H4 (cell line): ENCODE measurements at regions not wholly inside any gene's neighbourhood (a gene's known extent, or its start where the extent isn't known, plus 50 kb on each side); places are given as distances from the start of the nearest gene placed in this dataset.

Experiments
- DNase-seq: peaks from one replicate; pipeline ENCODE4 v3.0.0-alpha.2; 2015; ENCODE audit warnings: low spot score

GRCh38 chrX:103158317-103158621 lies 56.6 kb upstream of the BEX4 start:
- no peak for DNase-seq

GRCh38 chrX:103157496-103158316 lies 57.2 kb upstream of the BEX4 start:
- DNase-seq: peak; percentile 4

GRCh38 chrX:103155201-103155600 lies 59.7 kb upstream of the BEX4 start:
- no peak for DNase-seq

GRCh38 chrX:103153661-103154060 lies 60.7 kb upstream of the NXF3 start:
- no peak for DNase-seq

- no peak for DNase-seq
These were observed 58.9 kb upstream of the NXF3 start for GRCh38 chrX:103151799-103152198.

GRCh38 chrX:103149652-103150051 lies 56.7 kb upstream of the NXF3 start:
- DNase-seq: no peak

GRCh38 chrX:103148075-103148474 lies 55.1 kb upstream of the NXF3 start:
- DNase-seq: no peak
